Glomerular visceral epithelial cell (primary cell): ENCODE measurements at regions not wholly inside any gene's neighbourhood (a gene's known extent, or its start where the extent isn't known, plus 50 kb on each side); places are given as distances from the start of the nearest gene placed in this dataset.
A peak's percentile ranks its signal among the peaks of the same experiment; 100 is the strongest.
"Not testable (repeated sequence)": the region's sequence is repeated elsewhere in the genome, so short reads cannot be mapped to it uniquely, and the experiment has no call there.

Source experiments
- DNase-seq: peaks from one replicate; pipeline ENCODE4 v3.0.0-alpha.2; 2016; ENCODE audit errors: extremely low spot score

DNA sequence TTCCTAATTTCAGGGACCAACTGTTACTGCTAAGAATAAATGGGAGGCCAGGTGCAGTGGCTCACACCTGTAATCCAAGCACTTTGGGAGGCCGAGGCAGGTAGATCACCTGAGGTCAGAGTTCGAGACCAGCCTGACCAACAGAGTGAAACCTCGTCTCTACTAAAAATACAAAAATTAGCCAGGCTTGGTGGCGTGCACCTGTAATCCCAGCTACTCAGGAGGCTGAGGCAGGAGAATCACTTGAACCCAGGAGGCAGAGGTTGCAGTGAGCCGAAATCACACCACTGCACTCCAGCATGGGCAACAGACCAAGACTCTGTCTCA is 95.6 kb upstream of the CHD2 start:
- not testable (repeated sequence) for DNase-seq

DNA sequence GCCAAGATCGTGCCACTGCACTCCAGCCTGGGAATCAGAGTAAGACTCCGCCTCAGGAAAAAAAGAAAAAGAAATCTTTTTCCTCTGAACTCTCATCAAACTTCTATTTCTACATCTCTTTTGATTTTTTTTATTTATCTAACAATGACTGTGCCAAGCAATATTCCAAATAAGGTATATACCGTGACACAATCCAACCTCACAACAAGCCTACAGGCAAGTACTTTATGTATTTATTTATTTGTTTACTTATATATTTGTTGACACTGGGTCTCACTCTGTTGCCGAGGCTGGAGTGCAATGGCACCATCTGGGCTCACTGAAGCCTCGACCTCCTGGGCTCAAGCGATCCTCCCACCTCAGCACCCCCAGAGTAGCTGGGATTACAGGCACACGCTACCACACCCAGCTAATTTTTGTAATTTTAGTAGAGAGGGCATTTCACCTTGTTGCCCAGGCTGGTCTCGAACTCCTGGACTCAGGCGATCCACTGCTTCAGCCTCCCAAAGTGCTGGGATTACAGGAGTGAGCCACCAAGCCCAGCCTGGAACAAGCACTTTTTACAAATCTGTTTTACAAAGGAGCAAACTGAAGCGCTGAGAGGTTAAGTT is 94.9 kb upstream of the CHD2 start:
- DNase-seq = no peak

DNA sequence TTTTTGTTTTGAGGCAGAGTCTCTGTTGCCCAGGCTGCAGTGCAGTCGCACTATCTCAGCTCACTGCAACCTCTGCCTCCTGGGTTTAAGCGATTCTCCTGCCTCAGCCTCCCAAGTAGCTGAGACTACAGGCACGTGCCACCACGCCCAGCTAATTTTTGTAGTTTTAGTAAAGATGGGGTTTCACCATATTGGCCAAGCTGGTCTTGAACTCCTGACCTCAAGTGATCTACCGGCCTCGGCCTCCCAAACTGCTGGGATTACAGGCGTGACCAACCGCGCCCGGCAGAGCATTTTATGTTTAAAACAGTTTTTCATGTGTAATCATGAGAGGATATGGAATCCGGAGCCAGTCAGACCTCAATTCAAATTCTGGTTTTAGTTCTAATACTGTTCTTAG is 94.0 kb upstream of the CHD2 start:
- not testable (repeated sequence) for DNase-seq

DNA sequence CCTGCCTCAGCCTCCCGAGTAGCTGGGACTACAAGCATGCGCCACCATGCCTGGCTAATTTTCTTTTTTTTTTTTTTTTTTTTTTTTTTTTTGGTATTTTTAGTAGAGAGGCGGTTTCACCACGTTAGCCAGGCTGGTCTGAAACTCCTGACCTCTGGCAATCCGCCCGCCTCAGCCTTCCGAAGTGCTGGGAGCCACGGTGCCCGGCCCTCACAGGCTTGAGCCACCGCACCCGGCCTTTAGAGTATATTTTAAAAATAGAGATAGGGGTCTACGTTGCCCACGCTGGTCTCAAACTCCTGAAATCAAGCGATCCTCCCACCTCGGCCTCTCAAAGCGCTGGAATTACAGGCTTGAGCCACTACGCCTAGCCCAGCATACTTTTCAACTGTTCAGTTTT is 93.4 kb upstream of the CHD2 start:
- no peak for DNase-seq

DNA sequence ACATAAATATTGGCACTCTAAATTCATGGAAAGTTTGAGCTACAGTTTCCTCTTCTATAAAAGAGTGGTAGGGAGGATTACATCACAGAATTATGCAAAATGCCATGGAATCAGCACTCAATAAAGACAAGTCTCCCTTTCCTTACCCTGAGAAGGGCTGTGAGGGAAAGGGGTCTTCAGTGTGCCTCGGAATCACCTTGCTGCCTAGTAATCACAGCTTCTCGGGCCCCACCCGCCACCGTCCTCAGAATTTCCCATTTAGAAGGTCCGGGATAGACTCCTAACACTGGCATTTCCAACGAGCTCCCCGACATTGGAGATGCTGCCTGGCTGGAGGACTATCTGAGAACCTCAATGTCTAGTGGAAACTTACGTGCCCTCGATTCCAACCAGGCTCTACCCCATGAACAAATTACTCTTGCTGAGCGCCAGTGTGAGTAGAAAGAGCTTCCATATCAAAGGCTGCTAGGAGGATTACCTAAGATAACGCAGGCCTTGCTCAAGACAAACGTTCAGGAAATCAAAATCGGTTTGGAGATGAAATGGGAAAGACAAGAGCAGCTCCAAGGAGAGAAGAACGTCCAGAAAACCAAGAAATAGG is 92.1 kb upstream of the CHD2 start:
- no peak for DNase-seq

GRCh38 chr15:92808598-92809063 is 91.5 kb upstream of the CHD2 start:
- DNase-seq = no peak

DNA sequence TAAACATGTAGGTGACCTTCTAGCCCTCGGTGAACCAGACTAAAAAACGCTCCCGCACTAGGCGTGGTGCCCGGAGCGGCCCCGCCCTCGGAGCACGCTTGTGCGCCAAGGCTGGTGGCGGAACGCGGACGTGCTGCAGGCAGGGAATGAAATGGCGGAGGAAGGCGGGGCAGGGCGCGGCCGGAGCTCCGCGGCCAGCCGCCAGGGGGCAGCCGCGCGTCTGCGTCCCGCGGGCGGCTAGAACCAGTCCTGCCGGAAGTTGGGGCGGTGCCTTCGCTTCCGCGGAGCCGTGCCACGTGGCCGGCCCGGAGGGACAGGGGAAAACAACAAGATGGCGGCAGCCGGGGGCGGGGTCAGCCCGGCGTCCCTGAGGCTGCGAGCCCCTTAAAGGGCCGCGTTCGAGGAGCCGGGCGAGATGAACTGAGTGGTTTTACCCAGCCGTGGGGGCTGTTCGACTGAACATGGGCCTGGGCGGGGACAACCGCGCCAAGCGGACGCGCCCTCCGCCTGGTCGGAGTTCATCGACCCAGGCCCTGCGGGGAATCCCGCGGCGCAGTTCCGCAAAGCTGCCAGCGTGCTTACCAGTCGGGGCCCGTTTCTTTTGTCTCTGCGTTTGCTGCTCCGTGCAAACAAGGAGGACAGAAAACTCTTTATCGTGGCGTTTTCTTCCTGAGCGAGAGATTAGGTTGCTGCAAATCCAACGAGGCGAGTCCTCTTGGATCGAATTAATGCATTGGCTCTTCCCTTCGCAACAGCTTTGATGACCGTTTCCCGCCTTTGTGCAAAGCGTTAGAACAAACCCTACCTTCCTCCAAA is 90.9 kb upstream of the CHD2 start:
- peak; percentile 98 for DNase-seq

- peak; percentile 45 for DNase-seq
Measured at GRCh38 chr15:92809880-92810361, 90.2 kb upstream of the CHD2 start.

DNA sequence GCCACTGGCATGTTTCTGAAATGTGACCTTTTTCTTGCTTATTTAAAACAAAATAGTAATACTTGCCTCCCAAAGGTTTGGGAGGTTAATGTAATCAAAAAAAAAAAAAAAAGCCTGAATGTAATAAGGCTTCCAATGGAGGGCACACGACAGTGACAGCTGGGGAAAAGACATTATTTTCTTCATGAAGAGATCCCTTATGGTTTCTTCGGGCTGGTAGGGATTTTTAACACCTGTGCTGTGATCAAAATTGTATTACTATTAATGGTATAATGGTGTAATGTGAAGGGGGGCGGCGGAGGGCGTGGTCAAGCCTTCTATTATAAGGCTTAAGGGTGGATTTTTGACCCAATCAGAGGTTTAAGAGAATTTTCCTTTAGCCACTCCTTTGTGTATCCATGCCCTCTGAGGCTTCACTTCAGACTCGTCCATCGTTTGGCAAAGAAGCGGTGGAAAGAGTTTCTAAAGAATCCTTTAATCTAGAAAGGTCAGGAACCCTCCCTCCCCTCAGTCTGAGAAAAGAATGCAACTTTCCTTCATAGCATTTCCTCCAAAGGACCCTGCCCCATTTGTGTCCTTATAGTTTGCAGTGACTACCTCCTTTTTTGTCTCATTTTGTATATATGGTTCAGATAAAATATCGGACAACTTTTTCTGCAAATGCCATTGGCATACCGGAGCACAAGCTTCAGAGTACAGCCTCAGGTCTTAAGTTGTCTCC is 89.5 kb upstream of the CHD2 start:
- peak; percentile 79 for DNase-seq

DNA sequence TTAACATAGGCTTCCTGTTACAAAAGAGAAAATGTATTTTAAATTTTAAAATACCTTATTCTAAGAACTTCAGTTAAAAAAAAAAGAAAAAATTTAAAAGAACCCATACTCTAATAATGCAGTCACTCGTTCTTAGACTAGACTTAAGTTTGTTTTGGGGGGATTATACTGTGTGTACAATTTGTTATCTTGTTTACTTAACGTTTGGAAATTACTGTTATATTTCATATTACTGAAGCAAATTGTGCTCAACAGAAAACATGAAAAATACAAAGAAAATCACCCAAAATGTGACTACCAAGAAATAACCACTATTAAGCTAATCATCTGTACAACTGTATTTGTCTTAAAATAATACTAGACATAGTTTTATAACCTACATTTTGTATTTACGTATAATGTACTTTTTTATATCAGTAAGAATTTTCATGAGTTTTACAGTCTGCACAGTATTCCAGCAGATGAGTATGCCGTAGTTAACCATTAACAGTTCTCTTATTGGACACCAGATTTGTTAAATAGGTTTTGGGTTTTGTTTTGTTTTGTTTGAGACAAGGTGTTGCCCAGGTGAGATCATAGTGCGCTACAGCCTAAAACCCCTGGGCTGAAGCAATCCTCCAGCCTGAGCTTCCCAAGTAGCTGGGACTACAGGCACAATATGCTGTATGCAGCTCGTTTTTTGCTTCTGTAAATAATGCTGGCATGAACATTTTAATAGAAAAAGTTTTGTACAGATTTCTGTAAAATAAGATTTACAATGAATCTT is 88.8 kb upstream of the CHD2 start:
- peak; percentile 72 for DNase-seq

DNA sequence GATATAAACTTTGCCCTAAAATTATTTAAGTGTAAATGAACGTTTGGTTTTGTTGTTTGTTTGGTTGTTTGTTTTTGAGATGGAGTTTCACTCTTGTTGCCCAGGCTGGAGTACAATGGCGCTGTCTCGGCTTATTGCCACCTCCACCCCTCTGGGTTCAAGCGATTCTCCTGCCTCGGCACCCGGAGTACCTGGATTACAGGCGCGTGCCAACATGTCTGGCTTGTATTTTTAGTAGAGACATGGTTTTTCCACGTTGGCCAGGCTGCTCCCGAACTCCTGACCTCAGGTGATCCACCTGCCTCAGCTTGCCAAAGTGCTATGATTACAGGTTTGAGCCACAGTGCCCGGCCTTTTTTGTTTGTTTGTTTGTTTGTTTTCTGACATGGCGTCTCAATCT is 87.9 kb upstream of the CHD2 start:
- DNase-seq = no peak

DNA sequence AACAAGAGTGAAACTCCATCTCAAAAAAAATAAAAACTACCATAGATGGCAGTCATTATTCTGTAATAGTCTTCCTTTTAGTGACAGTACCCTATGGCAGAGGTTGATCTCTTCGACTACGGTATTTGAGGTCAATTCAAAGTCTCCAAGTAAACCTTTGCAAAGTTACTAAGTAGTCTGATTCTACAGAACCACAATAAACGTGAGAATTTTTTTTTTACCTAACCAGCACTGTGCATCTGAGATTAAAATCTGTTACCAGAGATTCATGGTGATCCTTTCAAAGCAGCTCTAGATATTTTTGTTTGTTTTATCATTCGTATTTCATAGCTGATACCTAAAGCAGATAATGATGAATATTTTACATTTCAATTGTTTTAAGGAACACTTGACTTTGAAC is 86.6 kb upstream of the CHD2 start:
- DNase-seq = no peak

GRCh38 chr15:92817339-92817886 is 82.7 kb upstream of the CHD2 start:
- DNase-seq = no peak

DNA sequence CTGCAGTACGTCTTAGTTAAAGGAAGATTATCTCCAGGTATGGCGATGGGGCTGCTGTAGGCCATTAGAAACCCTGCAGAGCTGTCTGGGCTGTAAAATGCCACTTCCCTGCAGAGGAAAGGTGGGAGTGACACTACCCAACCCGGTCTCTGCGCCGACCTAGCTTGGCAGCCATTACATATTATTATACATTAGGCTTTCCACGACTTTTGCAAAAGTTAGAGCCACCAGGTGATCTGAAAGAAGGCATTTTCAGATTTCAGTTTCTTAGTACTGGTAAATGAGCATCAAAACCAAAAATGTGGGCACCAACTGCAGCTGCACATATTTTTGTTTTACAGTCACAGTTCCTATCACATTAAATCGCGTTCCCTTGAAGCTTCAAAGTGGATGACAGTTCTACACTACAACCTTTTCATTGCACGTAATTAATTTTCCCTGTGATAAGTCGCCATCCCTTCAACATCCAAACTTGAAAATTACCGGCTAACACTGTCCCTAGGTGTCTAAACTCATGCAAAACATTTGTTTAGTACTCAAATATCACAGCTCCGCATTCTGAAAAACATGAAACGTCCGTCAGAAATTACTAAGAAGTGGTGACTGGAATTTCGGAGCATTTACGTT is 81.4 kb upstream of the CHD2 start:
- DNase-seq = no peak

DNA sequence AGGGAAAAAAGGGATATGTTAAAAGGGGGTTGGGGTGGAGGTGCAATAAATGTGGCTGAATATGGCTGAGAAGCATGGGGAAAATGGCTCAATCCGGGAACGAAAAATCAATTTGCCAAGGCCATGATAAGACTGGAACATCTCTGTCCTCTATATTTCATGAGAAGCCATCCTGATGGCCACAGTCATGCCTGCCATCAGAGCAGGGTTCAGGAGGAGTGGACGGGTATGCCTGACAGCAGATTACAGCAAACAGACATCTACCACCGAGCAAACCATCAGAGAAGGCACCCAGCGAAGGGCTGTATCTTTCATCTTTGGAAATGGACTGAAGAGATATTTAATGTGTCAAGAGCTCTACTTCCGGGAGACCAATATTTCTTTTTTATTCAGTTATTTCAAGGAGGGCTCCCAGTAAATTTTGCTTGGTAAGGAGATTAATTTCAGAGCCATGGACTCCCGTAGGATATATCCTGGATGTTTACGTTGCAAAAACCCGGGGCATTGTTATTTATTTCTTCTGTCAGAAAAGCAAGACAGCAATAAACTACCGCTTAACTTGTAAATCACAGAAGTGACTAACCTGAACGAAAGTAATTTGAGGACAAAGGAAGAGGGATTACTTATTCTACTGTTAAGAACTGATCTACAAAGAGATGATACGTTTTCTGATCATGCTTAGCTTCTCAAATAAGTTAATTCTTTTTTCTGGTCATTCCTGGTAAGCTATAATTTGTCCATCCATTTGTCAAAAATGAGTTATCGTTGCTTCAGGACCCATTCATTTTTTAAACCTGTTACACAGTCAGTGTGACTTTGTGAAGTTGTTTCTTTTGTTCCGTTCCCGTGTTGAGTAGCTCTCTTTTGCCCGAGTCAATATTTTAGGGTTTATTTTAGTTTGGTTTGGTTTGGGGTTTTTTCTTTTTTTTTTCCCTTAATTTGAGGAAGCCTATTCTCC is 80.6 kb upstream of the CHD2 start:
- peak; percentile 17 for DNase-seq

GRCh38 chr15:92820236-92821021 is 79.7 kb upstream of the CHD2 start:
- peak; percentile 90 for DNase-seq

GRCh38 chr15:92821491-92822116 is 78.5 kb upstream of the CHD2 start:
- peak; percentile 34 for DNase-seq
